GM19467 (cell line): ENCODE measurements at regions not wholly inside any gene's neighbourhood (a gene's known extent, or its start where the extent isn't known, plus 50 kb on each side); places are given as distances from the start of the nearest gene placed in this dataset.
"Not testable (repeated sequence)": the region's sequence is repeated elsewhere in the genome, so short reads cannot be mapped to it uniquely, and the experiment has no call there.

Experiments used
- ATAC-seq: cut with Tn5 transposase; IDR thresholded peaks from one replicate; pipeline ENCODE4 v1.9.1; 2021; ENCODE audit warnings: mild to moderate bottlenecking, moderate library complexity; ENCODE audit not compliant: unreplicated experiment

DNA sequence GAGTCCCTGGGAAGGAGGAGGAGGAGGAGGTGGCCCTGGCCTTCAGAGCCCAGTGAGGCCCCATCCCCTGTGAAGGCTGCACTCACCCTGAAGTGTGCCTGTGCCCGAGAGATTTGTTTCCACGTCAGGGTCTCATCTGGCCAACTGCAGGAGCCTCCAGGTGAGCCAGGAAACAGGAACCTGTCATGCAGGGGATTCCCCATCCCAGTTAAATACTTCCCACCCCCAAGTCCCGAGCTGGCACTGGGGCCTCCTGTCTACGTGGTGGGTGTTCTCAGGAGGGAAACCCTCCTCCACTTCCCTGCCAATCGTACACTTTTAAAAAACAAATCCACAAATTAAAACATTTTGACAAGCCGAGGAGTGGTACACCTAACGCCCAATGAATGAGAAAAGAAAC is 50.9 kb upstream of the SFSWAP start:
- not testable (repeated sequence) for ATAC-seq

DNA sequence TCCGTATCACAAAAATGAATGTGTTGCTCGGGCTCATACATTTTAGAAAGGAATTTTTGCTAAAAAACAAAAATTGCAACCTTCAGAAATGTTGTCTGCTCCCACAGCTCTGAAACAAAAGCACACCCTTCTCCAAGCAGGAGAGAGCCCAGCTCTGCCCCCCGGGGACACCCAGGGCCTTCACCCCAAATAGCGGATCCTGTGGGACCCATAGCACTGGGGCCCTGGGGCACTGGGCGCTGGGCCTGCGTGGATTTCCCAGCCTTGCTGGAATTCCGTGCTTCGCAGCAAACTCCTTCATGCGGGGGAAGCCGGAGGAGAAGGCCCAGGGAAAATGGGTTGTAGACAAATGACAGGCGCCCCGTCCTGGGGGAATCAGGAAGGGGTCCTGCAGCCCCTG is 50.5 kb upstream of the SFSWAP start:
- not testable (repeated sequence) for ATAC-seq
